ENCODE measurements at regions not wholly inside any gene's neighbourhood (a gene's known extent, or its start where the extent isn't known, plus 50 kb on each side); places are given as distances from the start of the nearest gene placed in this dataset.

- H3K4me3 Mint-ChIP-seq (ENCODE audit: low read depth) = no peak overlapping the region
- peaks cover 2% of the 10 kb centered on the region for H3K27me3 Mint-ChIP-seq (ENCODE audit: low read depth)
- H3K36me3 Mint-ChIP-seq (ENCODE audit: low read depth) = no peaks in the 10 kb centered on the region
- peaks cover 26% of the 10 kb centered on the region for H3K9me3 Mint-ChIP-seq
- H3K4me1 Mint-ChIP-seq (ENCODE audit: low read depth) = no peaks in the 10 kb centered on the region
- intact Hi-C loops (cut with micrococcal nuclease) = no loop called here
- H3K27ac Mint-ChIP-seq = no peak overlapping the region
- no peak for DNase-seq (ENCODE audit: low spot score)
Measured at GRCh38 chr3:18058666-18059065, 316.2 kb upstream of the TBC1D5 start.

GRCh38 chr3:18057471-18058091, 315.1 kb upstream of the TBC1D5 start:
- peaks cover 26% of the 10 kb centered on the region for H3K9me3 Mint-ChIP-seq
- H3K4me3 Mint-ChIP-seq (ENCODE audit: low read depth) = no peak overlapping the region
- peaks cover 2% of the 10 kb centered on the region for H3K27me3 Mint-ChIP-seq (ENCODE audit: low read depth)
- no peak for DNase-seq (ENCODE audit: low spot score)
- no peaks in the 10 kb centered on the region for H3K36me3 Mint-ChIP-seq (ENCODE audit: low read depth)
- intact Hi-C loops (cut with micrococcal nuclease) = no loop called here
- no peak overlapping the region for H3K27ac Mint-ChIP-seq
- no peaks in the 10 kb centered on the region for H3K4me1 Mint-ChIP-seq (ENCODE audit: low read depth)

GRCh38 chr3:18054625-18055024, 312.2 kb upstream of the TBC1D5 start:
- no peaks in the 10 kb centered on the region for H3K36me3 Mint-ChIP-seq (ENCODE audit: low read depth)

GRCh38 chr3:18051306-18051705, 308.9 kb upstream of the TBC1D5 start:
- Mint-ChIP-seq H3K27ac (no peak overlapping the region), H3K4me3 (ENCODE audit: low read depth) (no peak overlapping the region), H3K36me3 (ENCODE audit: low read depth) (no peaks in the 10 kb centered on the region), H3K9me3 (peaks cover 20% of the 10 kb centered on the region), H3K27me3 (ENCODE audit: low read depth) (peaks cover 7% of the 10 kb centered on the region), H3K4me1 (ENCODE audit: low read depth) (no peaks in the 10 kb centered on the region)
- intact Hi-C loops (cut with micrococcal nuclease) = no loop called here
- no peak for DNase-seq (ENCODE audit: low spot score)

More at GRCh38 chr3:18054625-18055024, 312.2 kb upstream of the TBC1D5 start:
- Mint-ChIP-seq H3K27ac (no peak overlapping the region), H3K27me3 (ENCODE audit: low read depth) (peaks cover 5% of the 10 kb centered on the region), H3K4me3 (ENCODE audit: low read depth) (no peak overlapping the region), H3K4me1 (ENCODE audit: low read depth) (no peaks in the 10 kb centered on the region), H3K9me3 (peaks cover 26% of the 10 kb centered on the region)
- DNase-seq (ENCODE audit: low spot score) = no peak
- intact Hi-C loops (cut with micrococcal nuclease) = no loop called here

- H3K9me3 Mint-ChIP-seq = no peaks in the 10 kb centered on the region
Measured at GRCh38 chr3:18049096-18049495, 306.7 kb upstream of the TBC1D5 start.

GRCh38 chr3:18047052-18047451, 304.6 kb upstream of the TBC1D5 start:
- DNase-seq (ENCODE audit: low spot score) = no peak
- no peak overlapping the region for H3K27ac Mint-ChIP-seq
- no peaks in the 10 kb centered on the region for H3K4me1 Mint-ChIP-seq (ENCODE audit: low read depth)
- H3K36me3 Mint-ChIP-seq (ENCODE audit: low read depth) = no peaks in the 10 kb centered on the region
- intact Hi-C loops (cut with micrococcal nuclease) = no loop called here
- no peak overlapping the region for H3K4me3 Mint-ChIP-seq (ENCODE audit: low read depth)
- peaks cover 12% of the 10 kb centered on the region for H3K27me3 Mint-ChIP-seq (ENCODE audit: low read depth)
- H3K9me3 Mint-ChIP-seq = no peaks in the 10 kb centered on the region

More at GRCh38 chr3:18049096-18049495, 306.7 kb upstream of the TBC1D5 start:
- no peak for DNase-seq (ENCODE audit: low spot score)
- Mint-ChIP-seq H3K4me3 (ENCODE audit: low read depth) (no peak overlapping the region), H3K4me1 (ENCODE audit: low read depth) (no peaks in the 10 kb centered on the region), H3K27me3 (ENCODE audit: low read depth) (peaks cover 7% of the 10 kb centered on the region), H3K36me3 (ENCODE audit: low read depth) (no peaks in the 10 kb centered on the region), H3K27ac (no peak overlapping the region)
- intact Hi-C loops (cut with micrococcal nuclease) = no loop called here

GRCh38 chr3:18046131-18046915, 303.9 kb upstream of the TBC1D5 start:
- no peak for DNase-seq (ENCODE audit: low spot score)
- Mint-ChIP-seq H3K4me1 (ENCODE audit: low read depth) (no peaks in the 10 kb centered on the region), H3K36me3 (ENCODE audit: low read depth) (no peaks in the 10 kb centered on the region), H3K9me3 (no peaks in the 10 kb centered on the region), H3K27me3 (ENCODE audit: low read depth) (peaks cover 12% of the 10 kb centered on the region), H3K4me3 (ENCODE audit: low read depth) (no peak overlapping the region), H3K27ac (no peak overlapping the region)
- intact Hi-C loops (cut with micrococcal nuclease) = no loop called here

- DNase-seq (ENCODE audit: low spot score) = no peak
- intact Hi-C loops (cut with micrococcal nuclease) = no loop called here
Measured at GRCh38 chr3:18044971-18045880, 302.8 kb upstream of the TBC1D5 start.

GRCh38 chr3:18044191-18044590, 301.8 kb upstream of the TBC1D5 start:
- Mint-ChIP-seq H3K27ac (no peak overlapping the region), H3K36me3 (ENCODE audit: low read depth) (no peaks in the 10 kb centered on the region), H3K27me3 (ENCODE audit: low read depth) (peaks cover 7% of the 10 kb centered on the region), H3K9me3 (no peaks in the 10 kb centered on the region), H3K4me1 (ENCODE audit: low read depth) (no peaks in the 10 kb centered on the region), H3K4me3 (ENCODE audit: low read depth) (no peak overlapping the region)
- DNase-seq (ENCODE audit: low spot score) = no peak
- intact Hi-C loops (cut with micrococcal nuclease) = no loop called here

More at GRCh38 chr3:18044971-18045880, 302.8 kb upstream of the TBC1D5 start:
- Mint-ChIP-seq H3K9me3 (no peaks in the 10 kb centered on the region), H3K27ac (no peak overlapping the region), H3K27me3 (ENCODE audit: low read depth) (peaks cover 12% of the 10 kb centered on the region), H3K36me3 (ENCODE audit: low read depth) (no peaks in the 10 kb centered on the region), H3K4me3 (ENCODE audit: low read depth) (no peak overlapping the region), H3K4me1 (ENCODE audit: low read depth) (no peaks in the 10 kb centered on the region)

- Mint-ChIP-seq H3K27ac (no peak overlapping the region), H3K36me3 (ENCODE audit: low read depth) (no peaks in the 10 kb centered on the region), H3K4me3 (ENCODE audit: low read depth) (no peak overlapping the region), H3K27me3 (ENCODE audit: low read depth) (peaks cover 15% of the 10 kb centered on the region), H3K4me1 (ENCODE audit: low read depth) (no peaks in the 10 kb centered on the region), H3K9me3 (no peaks in the 10 kb centered on the region)
- DNase-seq (ENCODE audit: low spot score) = no peak
- intact Hi-C loops (cut with micrococcal nuclease) = no loop called here
Measured at GRCh38 chr3:18036450-18036815, 294.0 kb upstream of the TBC1D5 start.

GRCh38 chr3:18035641-18036449, 293.4 kb upstream of the TBC1D5 start:
- Mint-ChIP-seq H3K9me3 (no peaks in the 10 kb centered on the region), H3K36me3 (ENCODE audit: low read depth) (no peaks in the 10 kb centered on the region), H3K27me3 (ENCODE audit: low read depth) (peaks cover 15% of the 10 kb centered on the region), H3K4me3 (ENCODE audit: low read depth) (no peak overlapping the region), H3K4me1 (ENCODE audit: low read depth) (no peaks in the 10 kb centered on the region), H3K27ac (no peak overlapping the region)
- DNase-seq (ENCODE audit: low spot score) = no peak
- intact Hi-C loops (cut with micrococcal nuclease) = no loop called here

GRCh38 chr3:18033581-18034108, 291.2 kb upstream of the TBC1D5 start:
- Mint-ChIP-seq H3K4me1 (ENCODE audit: low read depth) (no peaks in the 10 kb centered on the region), H3K36me3 (ENCODE audit: low read depth) (no peaks in the 10 kb centered on the region), H3K4me3 (ENCODE audit: low read depth) (no peak overlapping the region), H3K9me3 (no peaks in the 10 kb centered on the region), H3K27ac (no peak overlapping the region), H3K27me3 (ENCODE audit: low read depth) (peaks cover 16% of the 10 kb centered on the region)
- intact Hi-C loops (cut with micrococcal nuclease) = no loop called here
- DNase-seq (ENCODE audit: low spot score) = no peak
